ENCODE measurements at regions not wholly inside any gene's neighbourhood (a gene's known extent, or its start where the extent isn't known, plus 50 kb on each side); places are given as distances from the start of the nearest gene placed in this dataset.

- Histone ChIP-seq H3K4me3 (no peak overlapping the region), H3K27me3 (no peaks in the 10 kb centered on the region), H3K9me3 (no peaks in the 10 kb centered on the region), H3K4me1 (no peaks in the 10 kb centered on the region), H3K27ac (no peak overlapping the region), H3K36me3 (no peaks in the 10 kb centered on the region)
- DNase-seq (ENCODE audit: extremely low spot score in 2 of 2): no peak
- intact Hi-C loops (cut with DNase I): no loop called here
- TF ChIP-seq CTCF (IDR thresholded peaks at IDR 0.05) (no peak), POLR2A (IDR thresholded peaks at IDR 0.05) (no peak), POLR2AphosphoS5 (IDR thresholded peaks at IDR 0.05; ENCODE audit: insufficient read depth in 1 of 2, low read depth in 1 of 2) (no peak)
Measured at GRCh38 chr2:21945658-21946057, 821.9 kb downstream of the TDRD15 start.

DNA sequence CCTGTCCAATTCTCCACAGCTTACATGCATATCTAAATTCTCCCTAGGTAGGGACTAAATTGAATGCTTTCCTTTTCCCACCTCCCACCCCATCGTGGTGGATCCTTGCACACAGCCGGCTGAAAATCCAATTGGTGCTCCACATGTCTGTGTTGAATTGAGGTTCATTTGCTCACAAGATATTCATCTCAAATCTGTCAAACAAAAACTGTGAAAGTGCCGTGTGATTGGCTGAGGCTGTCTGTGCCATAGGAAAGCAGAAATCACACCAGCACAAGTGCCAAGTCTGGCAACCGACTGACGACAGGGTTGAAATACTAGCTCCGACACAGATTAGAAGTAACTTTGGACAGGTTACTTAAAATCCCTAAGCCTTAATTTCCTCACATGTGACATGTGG, 823.3 kb downstream of the TDRD15 start:
- Histone ChIP-seq H3K36me3 (no peaks in the 10 kb centered on the region), H3K4me3 (no peak overlapping the region), H3K9me3 (no peaks in the 10 kb centered on the region), H3K27ac (no peak overlapping the region), H3K27me3 (no peaks in the 10 kb centered on the region), H3K4me1 (no peaks in the 10 kb centered on the region)
- no peak for DNase-seq (ENCODE audit: extremely low spot score in 2 of 2)
- intact Hi-C loops (cut with DNase I): no loop called here
- TF ChIP-seq POLR2AphosphoS5 (IDR thresholded peaks at IDR 0.05; ENCODE audit: insufficient read depth in 1 of 2, low read depth in 1 of 2): no peak
- no peak for TF ChIP-seq CTCF (IDR thresholded peaks at IDR 0.05)
- TF ChIP-seq POLR2A (IDR thresholded peaks at IDR 0.05): no peak

GRCh38 chr2:21966139-21966538, 842.4 kb downstream of the TDRD15 start:
- Histone ChIP-seq H3K9me3 (no peaks in the 10 kb centered on the region), H3K4me3 (no peak overlapping the region), H3K4me1 (no peaks in the 10 kb centered on the region), H3K27ac (no peak overlapping the region), H3K27me3 (no peaks in the 10 kb centered on the region), H3K36me3 (no peaks in the 10 kb centered on the region)
- intact Hi-C loops (cut with DNase I): no loop called here
- TF ChIP-seq POLR2AphosphoS5 (IDR thresholded peaks at IDR 0.05; ENCODE audit: insufficient read depth in 1 of 2, low read depth in 1 of 2): no peak
- TF ChIP-seq POLR2A (IDR thresholded peaks at IDR 0.05): no peak
- no peak for TF ChIP-seq CTCF (IDR thresholded peaks at IDR 0.05)
- no peak for DNase-seq (ENCODE audit: extremely low spot score in 2 of 2)

- TF ChIP-seq CTCF (IDR thresholded peaks at IDR 0.05) (no peak), POLR2A (IDR thresholded peaks at IDR 0.05) (no peak), POLR2AphosphoS5 (IDR thresholded peaks at IDR 0.05; ENCODE audit: insufficient read depth in 1 of 2, low read depth in 1 of 2) (no peak)
- Histone ChIP-seq H3K4me1 (no peaks in the 10 kb centered on the region), H3K4me3 (no peak overlapping the region), H3K36me3 (no peaks in the 10 kb centered on the region), H3K27me3 (no peaks in the 10 kb centered on the region), H3K27ac (no peak overlapping the region), H3K9me3 (no peaks in the 10 kb centered on the region)
- no peak for DNase-seq (ENCODE audit: extremely low spot score in 2 of 2)
- intact Hi-C loops (cut with DNase I): no loop called here
Measured at GRCh38 chr2:21970971-21971370, 847.2 kb downstream of the TDRD15 start.

DNA sequence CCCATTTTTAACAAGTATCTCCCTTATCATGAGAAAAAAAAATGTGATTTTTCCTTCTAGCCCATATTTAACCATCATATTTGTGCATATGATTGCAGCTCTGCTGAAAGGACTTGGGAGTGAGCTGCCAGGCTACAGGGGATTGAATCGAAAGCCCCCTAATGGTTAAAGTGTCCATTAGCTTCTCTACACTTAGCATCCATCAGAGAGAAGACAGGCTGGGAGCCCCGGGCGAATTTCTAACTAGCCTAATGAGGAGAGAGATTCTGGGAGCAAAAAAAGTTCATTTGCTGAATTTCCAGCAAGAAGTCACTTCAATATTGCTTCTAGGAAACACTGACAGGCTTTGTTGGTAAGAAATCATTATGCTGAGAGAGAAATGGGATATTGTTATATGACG, 848.8 kb downstream of the TDRD15 start:
- H3K27me3 ChIP-seq: no peaks in the 10 kb centered on the region
- no peaks in the 10 kb centered on the region for H3K4me1 ChIP-seq
- no peak overlapping the region for H3K27ac ChIP-seq
- no peaks in the 10 kb centered on the region for H3K9me3 ChIP-seq
- no peak overlapping the region for H3K4me3 ChIP-seq
- no peak for TF ChIP-seq POLR2AphosphoS5 (IDR thresholded peaks at IDR 0.05; ENCODE audit: insufficient read depth in 1 of 2, low read depth in 1 of 2)
- TF ChIP-seq POLR2A (IDR thresholded peaks at IDR 0.05): no peak
- no peak for TF ChIP-seq CTCF (IDR thresholded peaks at IDR 0.05)
- intact Hi-C loops (cut with DNase I): no loop called here
- DNase-seq (ENCODE audit: extremely low spot score in 2 of 2): no peak
- H3K36me3 ChIP-seq: no peaks in the 10 kb centered on the region

All from vagina (tissue), 2 donors.